ENCODE measurements at regions not wholly inside any gene's neighbourhood (a gene's known extent, or its start where the extent isn't known, plus 50 kb on each side); places are given as distances from the start of the nearest gene placed in this dataset.

- TF ChIP-seq, protein P1, sequence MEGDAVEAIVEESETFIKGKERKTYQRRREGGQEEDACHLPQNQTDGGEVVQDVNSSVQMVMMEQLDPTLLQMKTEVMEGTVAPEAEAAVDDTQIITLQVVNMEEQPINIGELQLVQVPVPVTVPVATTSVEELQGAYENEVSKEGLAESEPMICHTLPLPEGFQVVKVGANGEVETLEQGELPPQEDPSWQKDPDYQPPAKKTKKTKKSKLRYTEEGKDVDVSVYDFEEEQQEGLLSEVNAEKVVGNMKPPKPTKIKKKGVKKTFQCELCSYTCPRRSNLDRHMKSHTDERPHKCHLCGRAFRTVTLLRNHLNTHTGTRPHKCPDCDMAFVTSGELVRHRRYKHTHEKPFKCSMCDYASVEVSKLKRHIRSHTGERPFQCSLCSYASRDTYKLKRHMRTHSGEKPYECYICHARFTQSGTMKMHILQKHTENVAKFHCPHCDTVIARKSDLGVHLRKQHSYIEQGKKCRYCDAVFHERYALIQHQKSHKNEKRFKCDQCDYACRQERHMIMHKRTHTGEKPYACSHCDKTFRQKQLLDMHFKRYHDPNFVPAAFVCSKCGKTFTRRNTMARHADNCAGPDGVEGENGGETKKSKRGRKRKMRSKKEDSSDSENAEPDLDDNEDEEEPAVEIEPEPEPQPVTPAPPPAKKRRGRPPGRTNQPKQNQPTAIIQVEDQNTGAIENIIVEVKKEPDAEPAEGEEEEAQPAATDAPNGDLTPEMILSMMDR (IDR thresholded peaks at IDR 0.05) = no peak
- TF ChIP-seq POLR2A (IDR thresholded peaks at IDR 0.05) (no peak), POLR2AphosphoS5 (IDR thresholded peaks at IDR 0.05) (no peak)
Measured at GRCh38 chr3:73815966-73816365, 191.2 kb upstream of the PDZRN3 start.

All from upper lobe of left lung (tissue), 4 donors.